Vagina (tissue), 2 donors: ENCODE measurements at regions not wholly inside any gene's neighbourhood (a gene's known extent, or its start where the extent isn't known, plus 50 kb on each side); places are given as distances from the start of the nearest gene placed in this dataset.

ENCODE experiments used
- DNase-seq, 2 donors: peaks; one replicate each; pipeline ENCODE4 v3.0.0-alpha.2; 2017; ENCODE audit errors: extremely low spot score in 2 of 2
- H3K27ac ChIP-seq: fragments of 200-600 bp; sonication (generic); one replicate; pipeline ENCODE4 v1.5.1; 2019
- H3K27me3 ChIP-seq: fragments of 200-600 bp; sonication (generic); one replicate; pipeline ENCODE4 v1.5.1; 2019
- H3K36me3 ChIP-seq, 2 donors: fragments of 200-600 bp; sonication (generic); one replicate each; pipeline ENCODE4 v1.5.1; 2017 to 2019
- H3K4me1 ChIP-seq: fragments of 200-600 bp; sonication (generic); one replicate; pipeline ENCODE4 v1.5.1; 2019
- H3K4me3 ChIP-seq, 2 donors: fragments of 200-600 bp; sonication (generic); 1 replicate in 1 of 2; 2 replicates in 1 of 2; pipeline ENCODE4 v1.5.1; 2016 to 2019
- H3K9me3 ChIP-seq: fragments of 200-600 bp; sonication (generic); one replicate; pipeline ENCODE4 v1.5.1; 2019
- POLR2A ChIP-seq, 2 donors: fragments of 450-650 bp; IDR thresholded peaks; one replicate each; pipeline ENCODE4 v1.6.1; 2017; ENCODE audit warnings: antibody characterized with exemption in 2 of 2, mild to moderate bottlenecking in 2 of 2, moderate library complexity in 2 of 2
- POLR2AphosphoS5 ChIP-seq, 2 donors: sonication (generic); formaldehyde crosslinking; IDR thresholded peaks; one replicate each; pipeline ENCODE4 v1.9.0; 2017; ENCODE audit warnings: antibody characterized with exemption in 2 of 2, mild to moderate bottlenecking in 2 of 2, low read depth in 1 of 2; ENCODE audit not compliant: insufficient read depth in 1 of 2
- intact Hi-C: fragments of 100-400 bp; cut with DNase I; formaldehyde crosslinking; loops from one replicate; pipeline ENCODE4 v1.15.1; 2023
- TF ChIP-seq, protein P1 (sequence below), 3 experiments: fragments of 450-650 bp in 2 of 3; fragments of 200-600 bp in 1 of 3; sonication (generic) in 1 of 3; IDR thresholded peaks; one replicate each; pipeline ENCODE4 v1.5.1; 2017 to 2019; ENCODE audit warnings: antibody characterized with exemption in 3 of 3, mild to moderate bottlenecking in 2 of 3, moderate library complexity in 2 of 3

DNA sequence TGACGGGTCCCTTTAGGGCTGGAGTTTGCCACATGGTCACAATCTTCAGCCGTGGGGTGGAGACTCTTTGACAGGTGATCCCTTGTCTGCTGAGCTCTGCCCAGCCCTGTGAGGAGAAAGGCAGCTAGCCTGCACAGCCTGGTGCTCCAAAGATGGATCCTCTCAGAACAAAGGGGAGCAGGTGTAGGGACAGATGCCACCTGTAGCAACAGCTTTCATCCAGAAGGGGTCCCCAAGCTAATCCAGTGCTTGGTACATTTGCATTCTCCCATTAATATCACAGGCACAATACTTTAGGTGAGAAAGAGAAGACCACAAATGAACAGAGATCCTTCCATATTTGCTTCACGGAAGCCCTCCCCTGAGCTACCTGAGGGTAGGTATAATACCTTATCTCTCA is 93.2 kb downstream of the CCDC185 start:
- intact Hi-C loops = no loop called here
- no peak overlapping the region for H3K4me3 ChIP-seq
- DNase-seq = no peak
- no peaks in the 10 kb centered on the region for H3K36me3 ChIP-seq
- no peaks in the 10 kb centered on the region for H3K4me1 ChIP-seq
- H3K9me3 ChIP-seq = no peaks in the 10 kb centered on the region
- TF ChIP-seq, protein P1, sequence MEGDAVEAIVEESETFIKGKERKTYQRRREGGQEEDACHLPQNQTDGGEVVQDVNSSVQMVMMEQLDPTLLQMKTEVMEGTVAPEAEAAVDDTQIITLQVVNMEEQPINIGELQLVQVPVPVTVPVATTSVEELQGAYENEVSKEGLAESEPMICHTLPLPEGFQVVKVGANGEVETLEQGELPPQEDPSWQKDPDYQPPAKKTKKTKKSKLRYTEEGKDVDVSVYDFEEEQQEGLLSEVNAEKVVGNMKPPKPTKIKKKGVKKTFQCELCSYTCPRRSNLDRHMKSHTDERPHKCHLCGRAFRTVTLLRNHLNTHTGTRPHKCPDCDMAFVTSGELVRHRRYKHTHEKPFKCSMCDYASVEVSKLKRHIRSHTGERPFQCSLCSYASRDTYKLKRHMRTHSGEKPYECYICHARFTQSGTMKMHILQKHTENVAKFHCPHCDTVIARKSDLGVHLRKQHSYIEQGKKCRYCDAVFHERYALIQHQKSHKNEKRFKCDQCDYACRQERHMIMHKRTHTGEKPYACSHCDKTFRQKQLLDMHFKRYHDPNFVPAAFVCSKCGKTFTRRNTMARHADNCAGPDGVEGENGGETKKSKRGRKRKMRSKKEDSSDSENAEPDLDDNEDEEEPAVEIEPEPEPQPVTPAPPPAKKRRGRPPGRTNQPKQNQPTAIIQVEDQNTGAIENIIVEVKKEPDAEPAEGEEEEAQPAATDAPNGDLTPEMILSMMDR (IDR thresholded peaks at IDR 0.05) = no peak
- TF ChIP-seq POLR2A (IDR thresholded peaks at IDR 0.05) (no peak), POLR2AphosphoS5 (IDR thresholded peaks at IDR 0.05; ENCODE audit: insufficient read depth in 1 of 2, low read depth in 1 of 2) (no peak)
- H3K27me3 ChIP-seq = no peaks in the 10 kb centered on the region
- H3K27ac ChIP-seq = no peak overlapping the region

DNA sequence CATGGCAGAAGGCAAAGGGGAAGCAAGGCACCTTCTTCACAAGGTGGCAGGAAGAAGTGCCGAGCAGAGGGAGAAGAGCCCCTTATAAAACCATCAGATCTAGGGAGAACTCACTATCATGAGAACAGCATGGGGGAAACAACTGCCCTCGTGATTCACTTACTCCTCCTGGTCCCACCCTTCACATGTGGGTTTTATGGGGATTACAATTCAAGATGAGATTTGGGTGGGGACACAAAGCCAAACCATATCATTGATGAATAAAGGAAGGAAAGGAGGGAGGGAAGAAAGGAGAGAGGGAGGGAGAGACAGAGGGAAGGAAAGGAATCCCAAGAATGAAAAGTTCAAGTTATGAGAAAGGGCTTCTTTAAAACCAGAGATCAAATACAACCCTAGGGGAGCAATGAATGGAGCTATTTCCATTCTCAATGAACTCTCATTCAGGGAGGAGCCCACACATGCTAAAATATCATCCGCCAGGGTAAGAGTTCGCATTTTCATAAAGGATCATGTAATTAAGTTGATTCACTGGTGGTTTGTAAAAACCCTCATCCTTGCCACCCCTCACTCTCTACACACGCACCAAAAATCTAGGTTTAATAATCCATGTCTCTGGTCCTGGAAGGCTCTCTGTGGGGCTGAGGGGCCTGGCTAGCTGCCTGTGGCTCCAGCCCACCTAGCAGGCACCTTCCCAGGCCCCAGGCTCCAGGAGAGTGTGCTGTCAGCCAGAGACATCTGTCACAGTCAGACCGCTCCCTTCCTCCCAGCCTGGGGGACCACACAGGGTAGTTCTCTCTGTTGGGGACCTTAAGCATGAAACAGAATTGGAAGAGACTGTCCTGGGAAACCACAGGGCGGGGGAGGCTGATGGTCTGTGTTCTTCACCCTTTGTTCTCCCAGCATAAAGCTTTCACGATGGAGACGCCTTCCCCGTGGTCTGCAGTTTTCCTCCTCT is 94.0 kb downstream of the CCDC185 start:
- Histone ChIP-seq H3K27ac (no peak overlapping the region), H3K4me3 (no peak overlapping the region), H3K9me3 (no peaks in the 10 kb centered on the region), H3K4me1 (no peaks in the 10 kb centered on the region), H3K36me3 (no peaks in the 10 kb centered on the region), H3K27me3 (no peaks in the 10 kb centered on the region)
- intact Hi-C loops = no loop called here
- DNase-seq = no peak
- no peak for TF ChIP-seq POLR2AphosphoS5 (IDR thresholded peaks at IDR 0.05; ENCODE audit: insufficient read depth in 1 of 2, low read depth in 1 of 2)
- TF ChIP-seq, protein P1 (IDR thresholded peaks at IDR 0.05) = no peak

DNA sequence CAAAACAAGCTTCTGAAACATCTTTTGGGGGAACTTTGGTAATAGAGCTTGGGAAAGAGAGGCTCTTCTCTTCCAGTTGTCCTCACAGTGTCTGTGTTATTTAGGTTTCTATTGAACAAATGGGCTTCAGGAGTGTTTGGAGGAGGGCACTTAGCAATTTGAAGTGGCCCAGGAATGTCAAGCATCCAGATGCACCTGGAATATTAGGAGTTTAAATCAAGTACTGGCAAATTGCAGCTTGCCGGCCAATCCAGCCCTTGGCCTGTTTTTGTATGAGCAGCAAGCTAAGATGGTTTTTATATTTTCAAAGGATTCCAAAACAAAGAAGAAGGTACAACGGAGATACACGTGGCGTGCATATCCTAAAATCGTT is 94.7 kb downstream of the CCDC185 start:
- Histone ChIP-seq H3K36me3 (no peaks in the 10 kb centered on the region), H3K4me3 (no peak overlapping the region), H3K27me3 (no peaks in the 10 kb centered on the region), H3K4me1 (no peaks in the 10 kb centered on the region), H3K27ac (no peak overlapping the region), H3K9me3 (no peaks in the 10 kb centered on the region)
- DNase-seq = no peak
- TF ChIP-seq, protein P1 (IDR thresholded peaks at IDR 0.05) = no peak
- TF ChIP-seq POLR2AphosphoS5 (IDR thresholded peaks at IDR 0.05; ENCODE audit: insufficient read depth in 1 of 2, low read depth in 1 of 2) (no peak), POLR2A (IDR thresholded peaks at IDR 0.05) (no peak)
- intact Hi-C loops = no loop called here

DNA sequence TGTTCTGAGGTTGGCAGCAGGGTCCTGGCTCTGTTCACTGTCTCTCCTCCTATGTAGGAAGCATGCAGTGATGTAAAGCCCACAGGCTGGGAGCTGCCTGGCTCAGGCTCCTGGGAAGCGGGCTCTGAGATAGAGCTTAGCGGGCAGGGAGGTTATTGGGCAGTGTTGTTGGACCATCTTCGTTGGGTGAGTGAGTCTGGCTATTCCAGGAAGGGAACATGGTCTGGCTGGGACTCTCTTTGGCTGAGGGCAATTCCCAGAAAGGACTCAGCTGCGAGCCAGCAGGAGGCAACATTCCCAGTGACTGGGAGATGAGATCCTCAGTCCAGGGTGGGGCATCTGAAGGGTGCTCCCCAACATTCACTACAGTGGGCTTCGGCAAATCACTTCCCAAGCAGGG is 96.2 kb downstream of the CCDC185 start:
- Histone ChIP-seq H3K9me3 (no peaks in the 10 kb centered on the region), H3K27me3 (no peaks in the 10 kb centered on the region), H3K4me3 (no peak overlapping the region), H3K27ac (no peak overlapping the region), H3K36me3 (no peaks in the 10 kb centered on the region), H3K4me1 (no peaks in the 10 kb centered on the region)
- DNase-seq = no peak
- TF ChIP-seq POLR2A (IDR thresholded peaks at IDR 0.05) = no peak
- TF ChIP-seq POLR2AphosphoS5 (IDR thresholded peaks at IDR 0.05; ENCODE audit: insufficient read depth in 1 of 2, low read depth in 1 of 2) = no peak
- TF ChIP-seq, protein P1 (IDR thresholded peaks at IDR 0.05) = no peak
- intact Hi-C loops = no loop called here

DNA sequence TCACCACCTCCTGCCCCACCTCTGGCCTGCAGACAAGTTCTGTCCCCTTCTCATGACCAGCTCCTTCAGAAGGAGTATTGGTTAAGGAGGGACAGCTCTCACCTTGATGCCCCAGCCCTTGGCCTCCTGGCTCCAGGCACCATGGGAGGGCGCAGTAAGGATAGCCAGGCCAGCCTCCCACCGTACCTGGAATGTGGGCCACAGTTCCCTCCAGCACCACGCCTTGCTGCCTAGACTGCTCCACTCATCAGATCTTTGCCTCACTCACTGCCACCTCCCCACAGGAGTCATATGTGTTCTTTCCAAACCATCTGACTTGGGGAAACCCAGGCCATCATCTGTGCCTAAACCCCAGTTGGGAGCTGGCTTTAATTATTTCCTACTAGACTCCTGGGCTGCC is 97.0 kb downstream of the CCDC185 start:
- TF ChIP-seq, protein P1 (IDR thresholded peaks at IDR 0.05) = no peak
- TF ChIP-seq POLR2AphosphoS5 (IDR thresholded peaks at IDR 0.05; ENCODE audit: insufficient read depth in 1 of 2, low read depth in 1 of 2) = no peak
- TF ChIP-seq POLR2A (IDR thresholded peaks at IDR 0.05) = no peak
- H3K4me1 ChIP-seq = no peaks in the 10 kb centered on the region
- no peaks in the 10 kb centered on the region for H3K27me3 ChIP-seq
- no peaks in the 10 kb centered on the region for H3K36me3 ChIP-seq
- intact Hi-C loops = no loop called here
- H3K4me3 ChIP-seq = no peak overlapping the region
- H3K27ac ChIP-seq = no peak overlapping the region
- H3K9me3 ChIP-seq = no peaks in the 10 kb centered on the region
- no peak for DNase-seq
